Lower leg skin (tissue), 4 donors: ENCODE measurements at regions not wholly inside any gene's neighbourhood (a gene's known extent, or its start where the extent isn't known, plus 50 kb on each side); places are given as distances from the start of the nearest gene placed in this dataset.

ENCODE experiments used
- DNase-seq, 2 donors: peaks; one replicate each; pipeline ENCODE4 v3.0.0-alpha.2; 2019; ENCODE audit warnings: low spot score in 2 of 2
- H3K4me3 ChIP-seq: fragments of 200-600 bp; sonication (generic); 2 replicates; pipeline ENCODE4 v1.5.1; 2017; ENCODE audit warnings: mild to moderate bottlenecking, low read depth; ENCODE audit not compliant: poor library complexity, severe bottlenecking
- CTCF ChIP-seq, 3 donors: fragments of 450-650 bp; IDR thresholded peaks; one replicate each; pipeline ENCODE4 v1.5.1; 2016; ENCODE audit warnings: antibody characterized with exemption in 3 of 3, mild to moderate bottlenecking in 3 of 3, moderate library complexity in 2 of 3
- POLR2A ChIP-seq, 2 donors: fragments of 450-650 bp; IDR thresholded peaks; one replicate each; pipeline ENCODE4 v1.6.1; 2016 to 2017; ENCODE audit warnings: antibody characterized with exemption in 2 of 2, mild to moderate bottlenecking in 1 of 2, moderate library complexity in 1 of 2
- WGBS, 2 donors: methylation state at CpG; one replicate each; pipeline ENCODE4 v1.1.5; 2018; 5-methylcytosine and 5-hydroxymethylcytosine counted together
- intact Hi-C: fragments of 100-400 bp; cut with DNase I; formaldehyde crosslinking; loops from one replicate; pipeline ENCODE4 v1.15.0; 2023; ENCODE audit warnings: low total_unique reads

- DNase-seq: no peak
- WGBS, 2 donors: 86 to 88% methylated on average over 1 of the region's 1 CpG
- intact Hi-C loops: no loop called here
- TF ChIP-seq CTCF (IDR thresholded peaks at IDR 0.05) (no peak), POLR2A (IDR thresholded peaks at IDR 0.05) (no peak)
- no peak overlapping the region for H3K4me3 ChIP-seq
These were observed 538.4 kb downstream of the HACE1 start for GRCh38 chr6:104321301-104321700.

DNA sequence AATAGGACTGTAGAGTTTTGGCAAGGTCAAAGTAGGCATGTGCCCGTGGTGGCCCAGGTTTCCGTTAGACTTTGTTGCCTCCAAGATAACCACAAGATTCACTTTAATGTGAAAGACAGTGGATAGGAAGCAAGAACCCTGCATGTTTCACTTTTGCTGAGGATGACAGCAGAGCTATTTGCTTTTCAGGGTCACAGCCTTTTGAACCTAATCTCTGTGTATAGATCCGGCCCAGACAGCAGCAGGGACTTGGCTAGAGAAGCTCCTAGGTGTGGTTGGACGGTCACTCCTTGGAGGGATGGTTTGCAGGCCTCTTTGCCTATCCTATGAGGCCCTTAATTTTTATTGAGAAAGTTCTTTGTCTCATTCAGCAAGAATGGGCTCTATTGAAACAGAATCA, 538.8 kb downstream of the HACE1 start:
- intact Hi-C loops: no loop called here
- no peak for TF ChIP-seq POLR2A (IDR thresholded peaks at IDR 0.05)
- no peak for TF ChIP-seq CTCF (IDR thresholded peaks at IDR 0.05)
- H3K4me3 ChIP-seq: no peak overlapping the region
- no peak for DNase-seq
- 65 to 67% methylated on average over 4 of the region's 4 CpGs for WGBS, 2 donors

DNA sequence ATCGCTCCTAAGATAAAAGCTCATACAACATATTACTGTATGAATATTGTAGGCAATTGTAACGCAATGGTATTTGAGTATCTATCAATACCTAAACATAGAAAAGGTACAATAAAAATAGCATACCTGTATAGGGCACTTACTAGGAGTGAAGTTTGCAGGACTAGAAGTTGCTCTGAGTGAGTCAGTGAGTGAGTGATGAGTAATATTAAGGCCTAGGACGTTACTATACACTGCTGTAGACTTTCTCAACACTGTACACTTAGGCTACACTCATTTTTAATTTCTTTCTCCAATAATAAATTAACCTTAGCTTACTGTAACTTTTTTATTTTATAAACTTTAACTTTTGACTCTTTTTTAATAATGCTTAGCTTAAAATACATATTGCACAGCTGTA, 546.9 kb downstream of the HACE1 start:
- 86 to 88% methylated on average over 3 of the region's 3 CpGs for WGBS, 2 donors
- no peak for DNase-seq
- intact Hi-C loops: no loop called here
- H3K4me3 ChIP-seq: no peak overlapping the region
- TF ChIP-seq POLR2A (IDR thresholded peaks at IDR 0.05): no peak
- no peak for TF ChIP-seq CTCF (IDR thresholded peaks at IDR 0.05)

DNA sequence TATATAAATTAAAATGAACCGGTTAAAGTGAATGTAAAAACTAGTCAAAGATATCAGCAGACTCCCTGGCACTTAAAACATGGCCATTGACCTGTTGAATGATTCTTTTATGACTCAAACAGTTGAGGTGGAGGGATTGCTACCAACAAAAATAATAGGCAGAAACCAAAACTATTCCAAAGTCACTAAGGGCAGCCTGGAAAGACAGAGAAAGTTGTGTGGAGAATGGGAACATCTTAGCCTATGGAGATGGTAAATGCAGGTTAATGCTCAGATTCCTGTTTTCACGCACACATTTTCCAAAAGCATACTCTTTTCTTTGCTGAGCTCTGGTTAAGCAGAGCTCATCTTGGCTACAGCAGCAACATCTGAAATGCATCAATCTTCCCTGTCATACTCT, 553.5 kb downstream of the HACE1 start:
- 84 to 91% methylated on average over 2 of the region's 2 CpGs for whole genome bisulfite sequencing, 2 donors

GRCh38 chr6:104305206-104305605, 554.5 kb downstream of the HACE1 start:
- H3K4me3 ChIP-seq: no peak overlapping the region
- WGBS, 2 donors: 88 to 91% methylated on average over 5 of the region's 5 CpGs
- intact Hi-C loops: no loop called here
- no peak for DNase-seq
- TF ChIP-seq POLR2A (IDR thresholded peaks at IDR 0.05): no peak
- TF ChIP-seq CTCF (IDR thresholded peaks at IDR 0.05): no peak

More for the DNA sequence above, 553.5 kb downstream of the HACE1 start:
- TF ChIP-seq POLR2A (IDR thresholded peaks at IDR 0.05) (no peak), CTCF (IDR thresholded peaks at IDR 0.05) (no peak)
- no peak for DNase-seq
- intact Hi-C loops: no loop called here
- H3K4me3 ChIP-seq: no peak overlapping the region

DNA sequence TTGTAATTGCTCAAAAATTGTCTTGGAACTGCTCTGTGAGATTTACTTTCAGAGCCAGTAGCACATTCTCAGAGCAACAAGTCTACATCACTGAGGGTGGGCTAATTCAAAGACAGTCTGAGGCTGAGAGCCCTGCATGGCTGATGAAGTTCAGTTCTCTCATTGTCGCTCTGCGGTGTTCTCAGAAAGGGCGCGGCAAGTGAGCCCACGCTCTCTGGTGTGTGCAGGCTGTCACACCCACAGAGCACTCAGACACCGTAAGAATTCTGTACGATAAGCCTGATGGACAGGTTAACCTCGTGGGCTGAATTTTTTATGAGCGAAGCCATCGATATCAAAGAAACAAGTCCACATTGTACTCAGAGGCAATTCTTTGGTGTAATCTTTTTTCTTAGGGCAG, 557.8 kb downstream of the HACE1 start:
- intact Hi-C loops: no loop called here
- 74 to 84% methylated on average over 10 of the region's 10 CpGs for WGBS, 2 donors
- TF ChIP-seq POLR2A (IDR thresholded peaks at IDR 0.05) (no peak), CTCF (IDR thresholded peaks at IDR 0.05) (no peak)
- H3K4me3 ChIP-seq: no peak overlapping the region
- DNase-seq: no peak
